Neutrophil (primary cell): ENCODE measurements at regions not wholly inside any gene's neighbourhood (a gene's known extent, or its start where the extent isn't known, plus 50 kb on each side); places are given as distances from the start of the nearest gene placed in this dataset.

Experiments used
- H3K27ac ChIP-seq: fragments of 200-600 bp; sonication (generic); 2 replicates; pipeline ENCODE4 v1.5.1; 2016; ENCODE audit warnings: mild to moderate bottlenecking, moderate library complexity
- H3K27me3 ChIP-seq: fragments of 200-600 bp; sonication (generic); 2 replicates; pipeline ENCODE4 v1.6.0; 2016; ENCODE audit warnings: mild to moderate bottlenecking
- H3K36me3 ChIP-seq: fragments of 200-600 bp; sonication (generic); 2 replicates; pipeline ENCODE4 v1.5.1; 2017
- H3K4me1 ChIP-seq, 2 experiments: fragments of 200-600 bp in 1 of 2; sonication (generic) in 1 of 2; 1 replicate in 1 of 2; 2 replicates in 1 of 2; pipeline versions ENCODE4 v1.5.1 to v1.6.1; 2013 to 2016; ENCODE audit warnings: low read depth in 1 of 2, low read length in 1 of 2, mild to moderate bottlenecking in 1 of 2, moderate library complexity in 1 of 2; ENCODE audit not compliant: control insufficient read depth in 1 of 2, insufficient read depth in 1 of 2
- H3K4me3 ChIP-seq, 2 experiments: fragments of 200-600 bp in 1 of 2; sonication (generic) in 1 of 2; 1 replicate in 1 of 2; 2 replicates in 1 of 2; pipeline ENCODE4 v1.5.1; 2013 to 2016; ENCODE audit warnings: low read depth in 1 of 2, low read length in 1 of 2, mild to moderate bottlenecking in 1 of 2, moderate library complexity in 1 of 2
- H3K9me3 ChIP-seq: fragments of 200-600 bp; sonication (generic); 2 replicates; pipeline ENCODE4 v1.5.1; 2016
- CTCF ChIP-seq: fragments of 200-600 bp; sonication (generic); IDR thresholded peaks from 2 replicates; pipeline ENCODE4 v1.5.1; 2016; ENCODE audit warnings: antibody characterized with exemption

- Histone ChIP-seq H3K36me3 (no peaks in the 10 kb centered on the region), H3K27ac (no peak overlapping the region), H3K4me3 (no peak overlapping the region), H3K9me3 (no peaks in the 10 kb centered on the region), H3K27me3 (no peaks in the 10 kb centered on the region), H3K4me1 (no peaks in the 10 kb centered on the region)
- no peak for TF ChIP-seq CTCF
Observed at GRCh38 chr4:53653484-53654053, 62.3 kb upstream of the LNX1 start.

GRCh38 chr4:53651156-53651735 is 60.0 kb upstream of the LNX1 start:
- no peak overlapping the region for H3K27ac ChIP-seq
- no peaks in the 10 kb centered on the region for H3K4me1 ChIP-seq
- H3K9me3 ChIP-seq = no peaks in the 10 kb centered on the region
- no peaks in the 10 kb centered on the region for H3K27me3 ChIP-seq
- no peak for TF ChIP-seq CTCF
- no peak overlapping the region for H3K4me3 ChIP-seq
- H3K36me3 ChIP-seq = no peaks in the 10 kb centered on the region

- no peak for TF ChIP-seq CTCF
- H3K9me3 ChIP-seq = no peaks in the 10 kb centered on the region
- no peaks in the 10 kb centered on the region for H3K4me1 ChIP-seq
- no peak overlapping the region for H3K27ac ChIP-seq
- H3K36me3 ChIP-seq = no peaks in the 10 kb centered on the region
- no peaks in the 10 kb centered on the region for H3K27me3 ChIP-seq
- H3K4me3 ChIP-seq = no peak overlapping the region
Observed at GRCh38 chr4:53649357-53649756, 58.1 kb upstream of the LNX1 start.

GRCh38 chr4:53647547-53647946 is 56.3 kb upstream of the LNX1 start:
- Histone ChIP-seq H3K27me3 (no peaks in the 10 kb centered on the region), H3K9me3 (no peaks in the 10 kb centered on the region), H3K36me3 (no peaks in the 10 kb centered on the region), H3K4me3 (no peak overlapping the region), H3K4me1 (no peaks in the 10 kb centered on the region), H3K27ac (no peak overlapping the region)
- TF ChIP-seq CTCF = no peak

GRCh38 chr4:53646795-53647194 is 55.5 kb upstream of the LNX1 start:
- no peak for TF ChIP-seq CTCF
- no peaks in the 10 kb centered on the region for H3K4me1 ChIP-seq
- H3K4me3 ChIP-seq = no peak overlapping the region
- no peaks in the 10 kb centered on the region for H3K36me3 ChIP-seq
- no peaks in the 10 kb centered on the region for H3K27me3 ChIP-seq
- no peak overlapping the region for H3K27ac ChIP-seq
- no peaks in the 10 kb centered on the region for H3K9me3 ChIP-seq
